LNCAP (cell line): ENCODE measurements at regions not wholly inside any gene's neighbourhood (a gene's known extent, or its start where the extent isn't known, plus 50 kb on each side); places are given as distances from the start of the nearest gene placed in this dataset.

ENCODE experiments used
- CTCF ChIP-seq: fragments of 450-650 bp; IDR thresholded peaks from 2 replicates; pipeline ENCODE4 v1.5.1; 2017; ENCODE audit warnings: mild to moderate bottlenecking

- no peak for TF ChIP-seq CTCF
These were observed 121.6 kb upstream of the GRID2 start for GRCh38 chr4:92182006-92182735.

- TF ChIP-seq CTCF = no peak
These were observed 120.9 kb upstream of the GRID2 start for GRCh38 chr4:92182736-92183407.

GRCh38 chr4:92183825-92184224 is 119.9 kb upstream of the GRID2 start:
- TF ChIP-seq CTCF = no peak

- TF ChIP-seq CTCF = no peak
These were observed 119.2 kb upstream of the GRID2 start for GRCh38 chr4:92184566-92184965.

- no peak for TF ChIP-seq CTCF
These were observed 117.5 kb upstream of the GRID2 start for GRCh38 chr4:92186239-92186638.

GRCh38 chr4:92189146-92189545 is 114.6 kb upstream of the GRID2 start:
- TF ChIP-seq CTCF = no peak

GRCh38 chr4:92198711-92199110 is 105.1 kb upstream of the GRID2 start:
- TF ChIP-seq CTCF = no peak
